Fibroblast of gingiva (primary cell): ENCODE measurements at regions not wholly inside any gene's neighbourhood (a gene's known extent, or its start where the extent isn't known, plus 50 kb on each side); places are given as distances from the start of the nearest gene placed in this dataset.
"Not testable (repeated sequence)": the region's sequence is repeated elsewhere in the genome, so short reads cannot be mapped to it uniquely, and the experiment has no call there.

Experiments
- DNase-seq: peaks from one replicate; pipeline ENCODE4 v3.0.0-alpha.2; 2011; ENCODE audit warnings: low read depth

DNA sequence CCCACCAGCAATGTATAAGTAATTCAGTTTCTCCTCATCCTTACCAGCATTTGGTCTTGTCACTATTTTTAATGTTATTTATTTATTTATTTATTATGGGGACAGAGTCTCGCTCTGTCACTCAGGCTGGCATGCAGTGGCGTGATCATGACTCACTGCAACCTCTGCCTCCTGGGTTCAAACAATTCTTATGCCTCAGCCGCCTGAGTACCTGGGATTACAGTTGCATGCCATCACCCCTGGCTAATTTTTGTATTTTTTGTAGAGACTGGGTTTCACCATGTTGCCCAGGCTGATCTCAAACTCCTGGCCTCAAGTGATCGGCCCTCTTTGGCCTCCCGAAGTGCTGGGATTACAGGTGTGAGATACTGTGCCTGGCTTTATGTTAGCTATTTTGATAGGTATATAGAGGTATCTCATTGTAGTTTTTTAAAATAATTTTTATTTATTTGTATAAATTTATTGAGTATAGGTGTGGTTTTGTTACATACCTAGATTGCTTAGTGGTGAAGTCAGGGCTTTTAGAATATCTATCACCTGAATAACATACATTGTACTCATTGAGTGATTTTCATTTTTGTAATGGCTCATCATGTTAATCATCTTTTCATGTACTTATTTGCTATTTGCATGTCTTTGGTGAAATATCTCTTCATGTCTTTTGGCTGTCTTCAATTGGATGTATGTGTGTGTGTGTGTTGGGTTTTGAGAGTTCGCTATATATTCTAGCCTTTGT is 53.3 kb downstream of the TANC2 start:
- no peak for DNase-seq

DNA sequence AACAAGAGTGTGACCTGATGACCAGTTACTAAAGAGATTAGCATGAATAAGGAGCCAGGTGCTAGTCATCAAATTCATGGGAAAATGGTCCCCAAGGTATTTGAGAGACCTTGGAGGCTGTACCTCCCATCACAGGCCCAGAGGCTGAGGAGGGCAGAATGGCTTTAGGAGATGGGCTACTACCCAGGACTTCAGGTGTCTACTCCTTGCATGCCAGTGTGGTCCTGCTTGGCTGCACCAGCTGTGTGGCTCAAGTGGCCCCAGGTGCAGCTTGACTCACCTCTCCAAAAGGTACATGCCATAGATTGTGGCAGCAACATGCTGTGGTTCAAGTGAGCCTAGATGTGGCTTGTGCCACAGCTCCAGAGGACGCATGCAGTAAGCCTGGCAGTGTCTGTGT is 56.5 kb downstream of the TANC2 start:
- DNase-seq: no peak

DNA sequence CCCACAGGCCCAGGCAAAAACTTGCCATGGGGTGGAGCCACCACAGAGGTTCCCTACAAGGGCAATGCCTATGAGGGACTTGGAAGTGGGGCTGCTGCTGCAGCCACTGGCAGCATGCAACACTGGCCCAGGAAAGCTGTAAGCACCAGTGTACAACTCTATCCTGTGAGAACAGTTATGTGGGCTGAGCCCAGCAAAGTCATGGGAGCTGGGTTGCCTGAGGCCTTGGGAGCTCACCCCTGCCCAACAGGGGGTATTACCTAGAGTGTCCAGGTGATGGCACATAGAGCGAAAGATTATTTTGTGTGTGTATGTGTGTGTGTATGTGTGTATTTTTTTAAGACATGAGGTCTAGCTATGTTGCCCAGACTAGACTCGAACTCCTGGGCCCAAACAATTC is 57.0 kb downstream of the TANC2 start:
- DNase-seq: no peak

DNA sequence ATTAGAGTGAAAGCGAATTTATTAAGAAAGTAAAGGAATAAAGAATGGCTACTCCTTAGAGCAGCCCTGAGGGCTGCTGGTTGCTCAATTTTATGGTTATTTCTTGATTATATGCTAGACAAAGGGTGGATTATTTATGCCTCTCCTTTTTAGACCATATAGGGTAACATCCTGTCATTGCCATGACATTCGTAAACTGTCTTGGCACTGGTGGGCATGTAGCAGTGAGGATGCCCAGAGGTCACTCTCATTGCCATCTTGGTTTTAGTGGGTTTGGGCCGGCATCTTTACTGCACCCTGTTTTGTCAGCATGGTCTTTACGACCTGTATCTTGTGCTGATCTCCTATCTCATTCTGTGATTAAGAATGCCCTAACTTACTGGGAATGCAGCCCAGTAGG is 58.2 kb downstream of the TANC2 start:
- no peak for DNase-seq

DNA sequence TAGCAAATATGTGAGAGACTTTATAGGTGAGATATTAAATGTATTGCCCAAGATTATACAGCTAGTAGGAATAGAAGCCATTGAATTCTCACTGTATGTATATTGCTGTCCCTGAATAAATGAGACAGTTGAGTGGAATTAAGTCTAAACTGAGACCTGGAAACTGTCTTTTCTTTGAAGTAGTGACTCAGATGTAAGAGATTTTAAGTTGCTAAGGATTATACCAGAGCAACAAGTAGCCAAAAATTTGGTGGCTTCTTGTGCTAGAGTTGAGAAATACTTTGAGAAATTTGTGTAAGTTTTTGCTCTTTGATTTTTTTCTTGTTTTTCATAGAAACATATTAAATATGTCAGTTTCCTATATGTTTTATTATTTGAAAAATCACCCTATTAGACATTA is 58.7 kb downstream of the TANC2 start:
- DNase-seq: peak; percentile 54

DNA sequence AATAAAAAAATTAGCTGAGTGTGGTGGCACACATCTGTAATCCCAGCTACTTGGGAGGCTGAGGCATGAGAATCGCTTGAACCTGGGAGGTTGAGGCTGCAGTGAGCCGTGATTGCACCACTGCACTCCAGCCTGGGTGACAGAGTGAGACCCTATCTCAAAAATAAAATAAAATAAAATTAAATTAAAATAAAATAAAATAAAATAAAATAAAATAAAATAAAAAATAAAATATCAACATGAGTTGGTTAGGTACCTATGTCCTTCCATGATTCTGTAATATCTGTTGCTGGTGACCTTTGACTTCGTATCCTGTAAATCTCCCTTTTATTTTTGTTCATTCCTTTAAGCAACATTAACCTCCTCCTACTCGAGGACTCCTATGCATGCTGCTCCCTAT is 59.6 kb downstream of the TANC2 start:
- not testable (repeated sequence) for DNase-seq

DNA sequence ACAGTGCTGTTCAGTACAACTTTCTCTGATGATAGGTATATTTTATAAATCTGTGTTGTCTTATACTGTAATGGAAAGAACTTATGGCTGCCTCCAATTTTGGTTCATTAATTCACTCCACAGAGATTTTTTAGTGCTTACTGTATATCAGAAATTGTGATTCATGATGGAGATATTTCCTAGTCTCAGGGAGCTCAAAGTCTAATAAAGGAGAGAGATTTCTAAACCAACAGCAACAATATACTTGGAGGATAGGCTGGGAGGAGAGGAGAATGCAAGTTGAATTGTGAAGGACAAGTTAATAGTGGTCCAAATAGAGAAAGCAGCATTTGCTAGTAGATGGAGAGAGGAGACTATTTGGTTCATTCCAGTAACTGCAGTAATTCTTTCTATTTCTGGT is 63.5 kb downstream of the TANC2 start:
- DNase-seq: peak; percentile 26

DNA sequence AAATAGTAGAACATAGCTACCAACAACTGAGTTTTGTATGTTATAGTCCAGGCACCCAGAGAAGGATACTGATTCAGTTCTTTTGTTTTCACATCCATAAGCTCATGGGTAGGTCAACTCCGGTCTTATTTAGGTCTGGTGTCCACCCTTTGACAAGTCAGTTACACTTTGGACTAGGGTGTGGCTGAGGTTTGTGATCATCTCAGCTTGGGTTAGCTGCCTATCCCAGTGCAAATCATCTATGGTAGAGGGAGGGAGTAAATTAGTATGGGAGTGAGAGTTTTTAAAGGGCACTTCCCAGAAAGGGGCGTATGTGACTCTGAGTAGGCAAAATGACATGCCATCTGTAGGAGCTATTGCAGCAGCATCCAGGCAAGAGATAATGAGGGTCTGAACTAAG is 66.1 kb downstream of the TANC2 start:
- DNase-seq: no peak

DNA sequence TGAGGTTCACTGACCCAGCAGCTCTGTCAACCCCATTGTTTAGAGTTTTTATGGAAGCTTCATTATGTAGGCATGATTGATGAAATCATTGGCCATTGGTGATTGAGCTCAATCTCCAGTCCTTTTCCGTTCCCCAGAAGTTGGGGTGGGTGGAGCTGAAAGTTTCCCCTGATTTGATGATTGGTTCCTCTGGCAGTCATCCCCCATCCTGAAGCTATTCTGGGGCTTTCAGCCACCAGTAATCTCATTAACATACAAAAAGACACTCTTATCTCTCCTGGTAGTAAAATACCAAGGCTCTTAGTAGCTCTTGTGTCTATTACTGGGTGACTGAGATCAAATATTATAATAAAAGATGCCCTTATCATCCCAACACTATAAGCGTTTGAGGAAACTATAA is 67.1 kb downstream of the TANC2 start:
- DNase-seq: no peak

DNA sequence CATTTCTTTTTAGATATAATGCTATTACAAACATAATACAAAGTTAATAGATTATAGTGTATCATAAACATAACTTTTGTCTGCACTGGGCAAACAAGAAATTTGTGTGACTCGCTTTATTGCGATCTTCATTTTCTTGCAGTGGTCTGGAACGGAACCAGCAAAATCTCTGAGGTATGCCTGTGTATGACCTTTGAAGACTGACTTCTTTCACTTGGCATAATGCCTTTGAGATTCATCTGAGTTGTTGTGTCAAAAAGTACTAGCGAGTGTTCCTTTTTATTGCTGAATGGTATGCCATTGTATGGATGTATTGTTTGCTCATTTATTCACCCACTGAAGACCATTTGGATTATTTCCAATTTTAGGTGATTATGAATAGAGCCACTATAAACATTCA is 69.2 kb downstream of the TANC2 start:
- DNase-seq: peak; percentile 72

DNA sequence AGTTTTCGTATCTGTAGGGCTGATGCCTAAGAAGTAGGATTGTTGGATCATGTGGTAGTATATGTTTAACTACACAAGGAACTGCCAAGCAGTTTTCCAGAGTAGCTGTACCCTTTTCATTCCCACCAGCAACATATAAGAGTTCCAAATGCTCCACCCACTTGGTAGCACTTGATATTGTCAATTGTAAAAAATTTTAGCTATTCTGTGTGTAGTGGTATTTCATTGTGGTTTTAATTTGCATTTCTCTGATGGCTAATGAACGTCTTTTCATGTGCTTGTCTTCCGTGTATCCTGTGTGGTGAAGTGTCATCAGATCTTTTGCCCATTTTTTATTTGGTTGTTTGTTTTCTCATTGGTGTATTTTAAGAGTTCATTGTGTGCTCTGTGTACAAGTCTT is 69.7 kb downstream of the TANC2 start:
- DNase-seq: no peak

DNA sequence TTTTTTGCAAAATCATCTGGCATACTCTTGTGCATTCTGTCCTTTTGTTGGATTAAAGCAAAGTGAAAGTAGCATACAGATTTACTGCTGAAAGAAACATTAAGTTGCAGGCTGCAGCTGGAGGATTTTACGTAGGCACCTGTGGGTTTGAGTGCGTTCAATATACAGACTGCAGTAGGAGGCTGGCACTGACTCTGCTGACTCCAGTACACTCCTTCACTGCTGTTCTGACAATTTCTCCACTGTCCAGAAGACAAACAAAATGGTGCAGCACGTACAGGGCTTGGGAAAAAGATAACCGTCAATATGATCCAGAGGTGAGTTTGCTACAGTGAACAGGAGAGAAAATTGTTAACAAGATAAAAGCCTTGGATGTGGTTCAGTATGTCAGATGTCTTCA is 73.3 kb downstream of the TANC2 start:
- DNase-seq: no peak

DNA sequence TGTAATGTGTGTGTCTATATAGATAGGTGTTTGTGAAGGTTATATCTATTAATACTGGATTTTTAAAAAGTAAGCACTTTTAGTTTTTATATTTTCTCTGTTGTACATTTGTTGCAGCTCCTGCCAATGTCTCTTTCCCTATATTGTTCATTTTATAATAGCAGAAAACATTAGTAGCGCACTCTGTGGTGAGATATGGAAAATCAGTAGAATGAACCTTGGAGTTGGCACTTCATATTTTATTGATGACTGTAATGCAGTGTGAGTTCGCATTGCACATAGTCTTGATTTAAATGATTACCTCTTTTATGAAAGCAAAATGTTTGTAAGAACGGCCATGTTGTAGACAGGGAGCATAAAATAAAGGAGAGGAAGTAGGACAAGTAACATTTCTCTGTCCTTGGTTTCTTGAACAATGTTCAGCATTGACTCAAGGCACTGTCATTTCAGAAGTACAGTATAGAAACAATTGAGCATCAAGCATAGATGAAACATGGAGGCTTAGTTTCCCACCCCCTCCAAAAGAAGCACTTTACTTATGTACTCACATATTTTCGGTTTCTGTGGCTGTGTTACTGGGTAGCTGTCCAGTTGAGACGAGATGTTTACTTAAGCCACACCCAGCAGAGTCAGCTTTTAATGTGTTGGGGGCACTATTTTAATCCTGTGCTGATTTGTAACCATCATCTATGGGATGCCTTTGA is 74.0 kb downstream of the TANC2 start:
- DNase-seq: peak; percentile 17

DNA sequence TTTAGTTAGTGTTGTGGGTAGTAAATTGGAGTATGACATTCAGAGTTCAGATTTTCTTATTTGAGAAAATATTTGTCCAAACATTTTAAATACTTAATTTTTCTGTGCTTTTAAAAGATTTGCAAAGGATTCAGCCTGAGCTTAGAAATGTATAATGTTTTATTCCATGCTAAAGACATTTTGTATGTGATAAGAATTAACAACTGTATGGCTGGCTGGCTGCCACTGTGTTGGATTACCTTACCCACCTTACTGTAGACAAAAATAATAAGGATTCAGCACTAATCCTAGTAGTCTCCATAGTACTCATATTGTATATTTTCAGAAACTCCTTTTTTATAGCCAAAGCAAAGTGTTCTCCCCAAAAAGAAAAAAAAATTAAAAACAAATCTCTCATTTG is 74.8 kb downstream of the TANC2 start:
- no peak for DNase-seq

DNA sequence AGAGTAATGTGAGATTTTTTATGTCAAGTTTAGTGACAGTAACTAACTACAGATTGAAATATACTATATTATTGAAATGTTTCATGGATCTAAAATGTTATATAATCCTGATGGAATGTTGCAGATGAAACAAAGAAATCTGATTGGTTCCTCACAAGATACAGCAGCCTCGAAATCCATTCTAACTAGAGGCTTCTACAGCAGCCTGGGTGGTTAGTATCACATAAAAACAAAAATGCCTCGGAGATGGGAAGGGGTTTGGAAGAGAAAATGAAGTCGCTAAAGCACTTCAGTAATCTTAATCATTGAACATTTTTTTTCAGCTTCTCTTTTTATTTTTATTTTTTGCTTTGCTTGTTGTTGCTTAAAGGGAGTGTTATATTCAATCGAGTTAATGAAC is 75.2 kb downstream of the TANC2 start:
- DNase-seq: no peak

DNA sequence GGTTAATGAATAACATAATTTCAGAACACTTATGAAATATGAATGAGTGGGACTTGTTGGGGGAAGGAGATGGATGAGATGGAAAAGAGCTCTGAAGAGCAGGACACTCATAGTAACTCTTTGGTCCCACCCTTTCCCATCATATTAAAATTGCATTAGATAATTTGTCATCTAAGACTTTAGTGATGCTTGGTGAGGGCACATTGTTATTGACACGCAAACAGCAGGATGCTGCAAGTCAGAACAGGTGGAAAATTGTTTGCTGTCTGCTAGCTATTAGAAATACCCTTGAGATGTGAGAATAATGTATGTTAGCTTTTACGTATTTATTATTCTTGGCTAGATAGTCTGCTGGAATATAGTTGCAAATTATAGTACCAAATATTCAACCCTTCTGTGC is 75.7 kb downstream of the TANC2 start:
- no peak for DNase-seq

DNA sequence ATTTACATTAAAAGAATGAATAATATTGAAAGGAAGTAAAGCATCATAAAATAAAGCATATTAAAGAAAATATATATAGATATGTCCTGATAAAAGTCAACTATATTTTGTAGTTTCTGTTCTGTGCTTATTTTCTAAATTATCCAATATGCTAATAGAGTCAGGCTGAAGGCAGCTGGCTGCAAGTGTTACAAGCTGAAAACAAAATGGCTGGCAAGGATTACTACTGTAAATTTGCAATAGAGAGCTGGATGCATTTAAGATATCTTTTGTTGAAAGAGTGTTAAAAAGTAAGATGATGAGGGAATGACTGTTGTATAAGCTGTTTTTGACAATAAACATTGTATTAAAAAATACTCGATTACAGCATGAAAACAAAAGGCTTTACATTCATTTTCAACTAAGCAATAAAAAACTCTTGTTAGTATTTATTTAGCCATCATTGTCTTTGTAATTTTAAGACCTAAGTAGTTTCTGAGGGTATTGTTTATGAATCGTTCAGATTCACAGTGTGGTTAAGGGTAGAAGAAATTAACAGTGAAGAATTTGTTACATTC is 76.3 kb downstream of the TANC2 start:
- DNase-seq: no peak

DNA sequence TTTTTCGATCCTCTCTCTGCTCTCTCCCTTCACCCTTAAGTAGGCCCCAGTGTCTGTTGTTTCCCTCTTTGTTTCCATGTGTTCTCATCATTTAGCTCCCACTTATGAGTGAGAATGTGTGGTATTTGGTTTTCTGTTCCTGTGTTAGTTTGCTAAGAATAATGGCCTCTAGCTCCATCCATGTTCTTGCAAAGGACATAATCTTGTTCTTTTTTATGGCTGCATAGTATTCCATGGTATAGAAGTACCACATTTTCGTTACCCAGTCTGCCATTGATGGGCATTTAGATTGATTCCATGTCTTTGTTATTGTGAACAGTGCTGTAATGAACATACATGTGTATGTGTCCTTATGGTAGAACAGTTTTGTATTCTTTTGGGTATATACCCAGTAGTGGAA is 91.5 kb downstream of the TANC2 start:
- not testable (repeated sequence) for DNase-seq

DNA sequence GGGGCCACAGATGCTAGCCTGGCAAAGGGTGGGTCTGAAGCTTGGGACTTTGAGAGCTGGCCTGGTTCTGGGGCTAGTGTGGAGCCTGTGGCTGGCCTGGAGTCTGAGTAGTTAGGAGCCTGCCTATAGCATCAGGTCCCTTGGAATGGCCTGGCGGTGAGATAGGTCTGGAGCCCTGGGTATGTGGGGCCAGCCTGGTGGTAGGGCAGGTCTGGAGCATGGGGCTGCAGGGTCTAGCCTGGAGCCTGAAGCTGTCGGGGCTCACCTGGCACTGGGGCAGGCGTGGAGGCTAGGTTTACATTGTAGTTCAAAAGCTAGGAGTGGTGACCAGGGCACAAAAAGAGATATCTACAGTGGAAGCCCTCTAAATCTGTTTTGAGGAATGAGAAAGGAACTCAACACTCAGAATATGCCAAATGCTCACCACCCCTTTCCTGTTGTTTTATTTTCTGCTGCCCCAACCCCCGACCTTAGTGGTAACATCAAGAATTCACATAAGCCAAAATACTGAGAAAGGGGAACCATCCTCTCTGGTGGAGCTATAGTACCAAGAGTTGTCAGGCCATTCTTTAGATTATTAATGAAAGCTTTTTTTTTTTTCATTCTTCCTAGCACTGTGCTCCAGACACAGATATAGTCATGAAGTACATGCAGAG is 100.3 kb downstream of the TANC2 start:
- no peak for DNase-seq

DNA sequence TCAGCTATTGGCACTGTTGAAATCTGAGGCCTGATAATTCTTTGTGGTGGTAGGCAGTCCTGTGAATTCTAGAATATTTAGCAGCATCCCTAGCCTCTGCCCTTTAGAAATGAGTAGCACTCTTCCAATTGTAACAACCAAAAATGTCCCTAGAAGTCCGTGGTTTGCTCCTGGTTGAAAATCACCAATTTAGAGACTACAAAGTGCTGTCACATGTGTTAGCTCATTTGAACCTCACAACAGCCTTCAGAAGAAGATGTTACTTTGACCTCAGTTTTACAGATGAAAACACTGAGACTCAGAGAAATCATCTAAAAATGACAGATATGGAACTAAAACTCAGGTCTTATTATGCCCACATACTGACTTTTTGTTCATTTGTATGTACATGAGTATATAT is 103.2 kb downstream of the TANC2 start:
- no peak for DNase-seq

DNA sequence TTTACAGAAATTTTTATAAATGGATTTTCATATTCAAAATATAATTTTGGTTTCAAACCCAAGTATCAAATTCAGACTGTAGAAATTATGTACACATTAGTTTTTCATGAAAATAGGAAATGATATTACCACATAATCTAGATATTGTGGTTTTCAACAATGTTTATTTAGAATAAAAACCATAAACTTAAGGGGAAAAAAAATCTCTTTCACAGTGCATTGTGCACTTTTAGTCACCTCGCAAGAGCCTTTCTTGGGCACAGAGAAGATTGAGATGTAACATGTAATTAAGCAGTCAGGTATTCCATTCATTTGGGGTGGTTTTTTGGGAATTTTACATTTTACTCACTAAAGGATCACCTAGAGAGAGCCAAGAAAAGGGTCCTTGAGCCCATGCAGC is 104.0 kb downstream of the TANC2 start:
- no peak for DNase-seq

DNA sequence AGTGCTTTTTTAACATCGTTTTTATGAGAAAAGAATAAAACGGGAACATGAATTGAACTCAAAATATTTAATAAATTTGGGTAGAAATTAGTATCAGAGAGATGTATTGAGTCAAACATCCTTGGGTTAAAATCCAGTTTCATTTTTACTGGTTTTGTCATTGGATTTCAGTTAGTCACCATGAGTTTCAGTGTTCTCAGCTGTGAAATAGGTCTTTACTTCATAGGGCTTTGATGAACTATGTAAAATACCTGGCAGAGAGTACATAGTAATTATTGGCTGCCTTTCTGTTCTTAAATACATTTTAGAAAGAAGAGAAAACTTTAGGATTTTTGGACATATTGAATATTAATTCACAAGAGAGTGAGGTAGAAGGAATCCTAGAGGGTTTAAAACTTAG is 105.8 kb downstream of the TANC2 start:
- DNase-seq: no peak

DNA sequence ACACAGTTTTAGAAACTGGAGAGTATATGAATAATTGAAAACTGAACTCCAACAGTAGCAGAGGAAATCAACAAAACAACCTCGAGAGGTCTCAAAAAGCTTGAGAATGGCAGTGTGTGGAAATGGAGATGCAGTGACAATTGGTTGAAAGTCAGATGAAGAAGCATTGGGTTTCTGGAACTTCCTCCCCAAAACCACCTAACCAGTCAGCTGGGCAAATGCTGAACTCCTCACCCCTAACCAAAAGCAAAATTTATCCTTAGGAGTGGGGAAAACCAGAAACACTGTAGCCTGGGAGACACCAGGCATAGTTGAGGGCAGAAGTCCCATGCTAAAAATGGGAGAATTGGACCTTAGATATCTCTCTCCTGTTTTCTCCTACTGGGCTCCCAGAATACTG is 109.9 kb downstream of the TANC2 start:
- DNase-seq: no peak
